NCI-H2196 (cell line): ENCODE measurements at regions not wholly inside any gene's neighbourhood (a gene's known extent, or its start where the extent isn't known, plus 50 kb on each side); places are given as distances from the start of the nearest gene placed in this dataset.

Experiments used
- DNase-seq: peaks from one replicate; lab custom pipeline; 2025; ENCODE audit not compliant: unreplicated experiment; lab: John Stamatoyannopoulos, UW

DNA sequence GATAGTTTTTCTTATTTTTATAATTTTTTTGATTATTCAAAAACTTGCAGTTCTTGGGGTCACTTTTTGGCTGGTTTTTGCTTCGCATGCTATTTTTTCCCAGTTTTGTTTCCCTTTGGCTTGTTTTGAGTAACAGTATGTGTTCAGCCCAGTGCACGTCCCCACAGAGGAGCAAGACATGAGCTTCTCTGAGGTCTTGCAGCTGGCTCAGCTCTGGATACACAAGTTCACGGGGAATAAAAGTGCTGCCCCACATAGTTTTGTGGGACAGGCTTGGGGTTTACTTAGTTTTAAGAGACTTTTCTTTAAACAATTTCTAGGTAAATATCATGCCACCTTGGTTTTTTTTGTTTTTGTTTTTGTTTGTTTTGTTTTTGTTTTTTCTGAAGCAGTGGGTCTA is 297.8 kb upstream of the IRX1 start:
- no peak for DNase-seq

DNA sequence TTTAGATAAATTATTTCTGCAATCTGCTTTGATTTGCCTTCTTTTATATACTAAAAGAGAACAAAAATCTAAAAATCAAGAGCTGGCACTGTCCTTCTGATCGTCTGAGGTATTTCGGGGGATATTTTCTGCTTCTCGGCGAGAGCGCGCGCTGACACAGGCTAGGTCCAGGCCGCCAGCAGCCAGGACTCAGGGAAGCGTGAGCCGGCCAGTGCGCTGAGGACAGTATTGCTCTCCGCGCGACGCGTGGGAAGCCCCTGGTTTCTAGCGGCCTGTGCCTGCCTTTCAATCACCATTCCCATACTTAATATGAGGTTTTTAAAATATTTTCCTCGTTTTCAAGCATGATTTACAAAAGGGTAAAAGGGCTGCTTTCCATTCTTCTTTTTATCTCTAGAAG is 307.3 kb upstream of the IRX1 start:
- DNase-seq: no peak

DNA sequence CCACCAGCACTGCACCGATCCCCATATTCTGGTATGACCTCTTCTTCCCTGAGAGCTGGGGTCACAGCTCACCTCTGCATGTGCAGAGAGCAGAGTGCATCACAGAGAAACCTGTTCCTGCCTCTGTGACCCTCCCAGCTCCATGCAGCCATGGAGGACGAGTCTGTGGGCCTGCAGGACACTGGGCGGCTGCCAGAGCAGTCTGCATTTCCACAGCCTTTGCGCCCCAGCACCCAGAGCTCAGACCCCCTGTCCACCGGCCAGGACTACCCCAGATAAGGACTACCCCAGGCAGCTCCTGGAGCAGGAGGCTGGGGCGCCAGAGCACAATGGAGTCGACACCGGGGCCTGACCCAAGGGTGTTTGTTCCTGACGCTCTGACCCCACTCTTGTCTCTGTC is 308.1 kb upstream of the IRX1 start:
- no peak for DNase-seq

DNA sequence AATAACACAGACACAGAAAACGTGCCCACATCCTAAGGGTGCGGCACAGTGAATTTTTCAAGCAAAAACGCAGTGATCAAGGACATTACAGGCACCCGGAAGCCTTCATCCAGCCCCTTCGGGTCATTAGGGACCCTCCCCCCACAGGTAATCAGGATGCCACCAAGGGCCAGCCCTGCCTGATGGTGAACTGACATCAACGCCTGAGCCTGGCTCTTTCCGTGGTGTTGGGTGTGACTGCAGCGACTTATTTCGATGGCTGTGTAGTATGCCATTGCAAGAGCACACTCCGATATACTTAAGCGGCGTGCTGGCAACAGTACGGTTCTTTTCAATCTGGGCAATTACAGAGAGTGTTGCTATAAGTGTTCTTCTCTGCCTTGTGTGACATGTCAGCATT is 310.0 kb upstream of the IRX1 start:
- DNase-seq: no peak

DNA sequence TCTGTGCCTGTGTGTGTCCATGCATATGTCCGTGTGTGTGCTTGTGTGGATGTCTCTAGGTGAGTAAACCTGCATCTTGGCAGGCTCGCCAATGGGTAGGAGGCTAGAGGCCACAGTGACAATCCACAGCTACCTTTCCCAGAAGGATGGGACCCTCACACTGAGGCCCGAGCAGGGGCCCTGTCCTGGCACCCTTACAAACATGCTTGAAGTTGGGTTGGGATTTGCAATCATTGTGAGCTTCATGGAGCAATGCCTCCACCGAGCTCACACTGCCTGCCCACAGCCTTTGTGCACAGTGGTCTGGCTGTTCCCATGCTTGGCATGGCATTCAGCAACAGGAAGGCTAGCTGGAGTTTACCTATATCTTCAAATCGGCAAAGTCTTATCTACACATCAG is 311.1 kb upstream of the IRX1 start:
- no peak for DNase-seq

DNA sequence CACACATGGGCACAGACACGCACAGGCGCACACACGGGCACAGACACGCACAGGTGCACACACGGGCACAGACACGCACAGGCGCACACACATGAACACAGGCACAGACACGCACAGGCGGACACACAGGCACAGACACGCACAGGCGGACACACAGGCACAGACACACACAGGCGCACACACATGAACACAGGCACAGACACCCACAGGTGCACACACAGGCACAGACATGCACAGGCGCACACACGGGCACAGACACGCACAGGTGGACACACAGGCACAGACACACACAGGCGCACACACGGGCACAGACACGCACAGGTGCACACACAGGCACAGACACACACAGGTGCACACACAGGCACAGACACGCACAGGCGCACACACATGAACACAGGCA is 312.8 kb upstream of the IRX1 start:
- DNase-seq: no peak

DNA sequence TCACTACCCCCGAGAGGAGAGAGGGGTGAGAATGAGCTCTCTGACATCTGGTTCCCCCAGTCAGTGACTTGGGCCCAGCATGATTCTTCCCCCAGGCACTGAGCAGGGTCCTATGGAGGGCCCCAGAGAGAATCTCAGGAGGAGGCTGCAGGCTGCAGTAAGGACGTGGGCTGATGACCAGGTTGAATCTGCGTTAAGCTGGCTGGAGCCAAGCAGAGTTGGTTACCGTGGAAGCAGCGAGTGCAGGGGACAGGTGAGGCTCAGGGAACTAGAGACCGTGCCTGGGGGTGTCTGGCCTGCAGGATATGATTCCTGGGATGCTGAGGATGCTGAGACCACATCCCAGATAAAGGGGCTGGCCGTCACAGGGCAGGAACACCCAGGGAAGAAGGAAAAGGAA is 314.3 kb upstream of the IRX1 start:
- no peak for DNase-seq

DNA sequence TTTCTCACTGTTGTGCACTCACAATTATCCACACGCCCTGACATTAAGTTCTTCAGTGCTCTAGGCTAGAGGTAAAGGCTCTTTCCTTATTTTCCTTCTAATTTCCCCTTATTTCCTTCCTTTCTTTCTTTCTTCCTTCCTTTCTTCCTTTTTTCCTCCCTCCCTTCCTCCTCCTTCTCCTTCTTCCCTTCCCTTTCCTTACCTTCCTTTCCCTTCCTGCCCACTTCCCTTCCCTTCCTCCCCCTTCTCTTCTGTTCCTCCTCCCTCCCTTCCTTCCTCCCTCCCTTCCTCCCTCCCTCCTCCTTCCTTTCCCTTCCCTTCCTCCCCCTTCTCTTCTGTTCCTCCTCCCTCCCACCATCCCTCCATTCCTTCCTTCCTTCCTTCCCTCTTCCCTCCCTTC is 317.0 kb upstream of the IRX1 start:
- DNase-seq: no peak

DNA sequence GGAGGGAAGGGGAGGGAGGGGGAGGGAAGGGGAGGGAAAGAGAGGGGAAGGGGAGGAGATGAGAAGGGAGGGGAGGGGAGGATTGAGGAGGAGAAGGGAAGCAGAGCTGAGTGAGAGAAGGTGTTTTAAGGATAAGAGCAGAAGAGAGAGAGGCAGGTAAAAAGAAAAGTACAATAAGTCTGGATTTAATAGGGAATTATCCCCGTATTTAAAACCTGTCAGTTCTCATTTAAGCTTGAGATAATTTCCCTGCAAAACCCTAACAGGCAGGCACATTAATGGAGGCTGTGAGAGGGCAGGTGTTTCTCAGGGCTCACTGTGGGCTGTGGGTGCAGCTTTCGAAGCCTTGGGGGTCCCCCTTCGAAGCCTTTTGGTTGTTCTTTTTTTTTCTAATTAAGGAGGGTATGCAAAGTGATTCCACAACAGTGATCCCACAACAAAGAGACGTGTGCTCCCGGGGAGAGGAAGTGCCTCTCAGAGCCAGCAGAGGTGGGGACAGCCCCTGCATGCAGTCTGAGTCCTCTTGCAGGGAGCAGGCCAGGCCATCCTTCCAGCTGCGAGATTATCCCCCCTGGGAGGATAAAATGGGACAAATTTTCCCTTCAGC is 317.9 kb upstream of the IRX1 start:
- DNase-seq: no peak

DNA sequence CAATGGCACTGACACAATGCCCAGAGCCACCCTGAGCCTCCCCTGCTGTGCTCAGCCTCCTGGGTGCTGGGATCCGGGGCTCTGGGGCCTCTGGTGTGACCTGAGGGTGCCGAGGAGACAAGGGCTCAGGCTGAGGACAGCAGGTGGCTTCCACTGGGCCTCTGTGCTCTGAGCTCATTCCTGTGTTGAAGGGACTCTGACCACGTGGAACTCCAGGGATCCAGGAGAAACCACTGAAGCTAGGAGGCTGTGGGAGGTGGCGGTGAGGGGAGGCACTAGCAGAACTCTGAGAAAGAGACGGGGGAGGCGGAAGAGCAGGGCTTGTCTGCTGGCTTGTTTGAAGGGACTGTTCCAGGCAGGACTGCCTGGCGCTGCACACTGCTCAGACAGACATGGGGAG is 318.7 kb upstream of the IRX1 start:
- no peak for DNase-seq

DNA sequence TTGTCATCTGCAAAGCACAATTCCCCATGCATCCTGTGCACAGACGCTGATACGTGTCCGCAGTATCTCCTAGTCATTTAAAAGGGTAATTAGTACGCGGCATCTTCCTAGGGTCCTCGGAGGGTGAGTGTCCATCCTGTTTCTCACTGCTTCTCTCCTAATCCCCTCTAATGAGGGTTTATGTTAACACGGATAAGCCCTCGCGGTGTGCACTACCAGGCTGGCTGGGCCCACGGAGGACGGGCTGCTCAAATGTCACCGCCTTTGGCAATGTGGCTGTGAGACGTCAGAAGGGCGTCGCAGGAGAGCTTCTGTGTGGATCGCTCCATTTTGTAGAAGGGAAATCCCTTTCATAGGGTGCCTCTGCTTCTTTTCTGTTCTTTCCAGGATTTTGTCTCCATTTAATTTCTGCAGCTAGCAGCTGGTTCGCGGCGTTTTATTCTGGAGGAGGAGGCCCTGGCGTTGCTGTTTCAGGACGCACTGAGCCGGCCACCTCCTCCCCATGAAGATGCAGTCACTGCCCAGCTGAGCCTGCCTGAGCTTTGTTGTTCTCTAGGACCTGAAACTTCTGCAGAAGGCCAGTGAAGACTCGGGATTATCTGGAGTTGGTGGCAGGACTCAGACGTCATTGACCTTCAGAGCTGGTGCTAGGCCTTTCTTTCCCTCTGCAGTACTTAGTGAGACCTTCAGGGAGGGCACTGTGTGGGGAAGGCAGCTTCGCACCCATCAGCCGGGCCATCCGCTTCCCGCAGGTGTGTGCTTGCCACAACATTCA is 326.1 kb upstream of the IRX1 start:
- no peak for DNase-seq

DNA sequence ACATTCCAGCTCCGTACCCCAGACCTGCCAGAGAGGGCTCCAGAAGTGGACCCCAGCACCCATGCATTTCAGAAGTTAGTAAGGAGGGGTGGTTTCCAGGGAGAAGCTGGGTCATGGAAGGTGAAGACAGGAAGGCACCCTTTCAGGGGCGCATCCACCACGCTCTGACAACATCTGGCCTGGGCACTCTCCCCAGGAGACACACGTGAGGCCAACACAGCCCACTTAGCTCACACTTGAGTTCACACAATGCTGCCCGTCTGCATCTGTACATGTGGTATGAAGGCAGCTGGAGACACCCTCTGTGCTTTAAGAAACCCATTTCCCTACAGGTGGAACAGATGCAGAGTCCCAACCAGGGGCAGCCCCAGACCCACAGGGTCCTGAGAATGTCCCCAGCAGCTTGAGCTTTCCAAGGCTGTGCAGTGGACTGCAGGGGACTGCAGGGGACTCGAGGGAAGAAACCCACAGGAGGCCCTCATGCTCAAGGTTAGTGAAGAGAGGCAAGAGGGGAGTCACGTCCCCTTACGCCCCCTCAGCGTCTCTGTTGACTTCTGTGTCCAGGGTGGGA is 326.8 kb upstream of the IRX1 start:
- DNase-seq: no peak

DNA sequence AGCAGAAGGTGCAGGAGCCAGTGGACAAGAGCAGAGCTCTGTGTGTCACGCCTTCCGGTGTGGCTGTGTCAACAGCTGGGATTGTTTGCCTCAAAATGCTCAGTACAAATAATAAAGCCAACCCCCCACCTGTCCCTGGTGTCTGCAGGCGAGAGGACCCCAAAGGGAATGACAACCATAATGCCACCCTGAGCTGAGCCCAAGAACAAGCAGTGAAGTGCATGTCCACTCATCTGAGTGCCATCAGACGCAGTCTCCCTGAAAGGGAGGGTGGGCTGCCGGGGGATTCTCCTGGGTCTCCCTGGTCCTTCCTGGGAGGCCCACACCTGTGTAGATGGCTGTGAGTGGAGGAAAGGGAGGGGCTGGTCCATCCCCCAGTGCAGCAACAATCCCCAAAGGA is 328.8 kb upstream of the IRX1 start:
- no peak for DNase-seq

DNA sequence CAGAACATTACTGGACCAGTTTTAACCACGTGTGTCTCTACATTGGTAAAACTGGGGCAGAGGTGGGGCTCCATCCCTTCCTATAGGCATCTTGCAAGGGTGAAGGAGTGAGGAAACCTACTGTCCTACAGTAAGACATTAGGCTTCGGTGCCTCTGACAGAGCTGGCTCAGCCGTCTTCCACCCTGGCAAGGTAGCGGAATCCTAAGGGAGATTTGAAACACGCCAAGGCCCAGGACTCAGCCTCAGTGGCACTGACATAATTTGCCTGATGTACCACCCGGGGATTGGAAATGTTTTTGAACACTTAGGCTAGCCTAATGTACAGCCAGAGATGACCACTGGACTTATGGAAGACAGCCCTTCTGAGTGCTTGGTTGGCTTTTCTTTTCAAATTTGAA is 329.7 kb upstream of the IRX1 start:
- DNase-seq: no peak

DNA sequence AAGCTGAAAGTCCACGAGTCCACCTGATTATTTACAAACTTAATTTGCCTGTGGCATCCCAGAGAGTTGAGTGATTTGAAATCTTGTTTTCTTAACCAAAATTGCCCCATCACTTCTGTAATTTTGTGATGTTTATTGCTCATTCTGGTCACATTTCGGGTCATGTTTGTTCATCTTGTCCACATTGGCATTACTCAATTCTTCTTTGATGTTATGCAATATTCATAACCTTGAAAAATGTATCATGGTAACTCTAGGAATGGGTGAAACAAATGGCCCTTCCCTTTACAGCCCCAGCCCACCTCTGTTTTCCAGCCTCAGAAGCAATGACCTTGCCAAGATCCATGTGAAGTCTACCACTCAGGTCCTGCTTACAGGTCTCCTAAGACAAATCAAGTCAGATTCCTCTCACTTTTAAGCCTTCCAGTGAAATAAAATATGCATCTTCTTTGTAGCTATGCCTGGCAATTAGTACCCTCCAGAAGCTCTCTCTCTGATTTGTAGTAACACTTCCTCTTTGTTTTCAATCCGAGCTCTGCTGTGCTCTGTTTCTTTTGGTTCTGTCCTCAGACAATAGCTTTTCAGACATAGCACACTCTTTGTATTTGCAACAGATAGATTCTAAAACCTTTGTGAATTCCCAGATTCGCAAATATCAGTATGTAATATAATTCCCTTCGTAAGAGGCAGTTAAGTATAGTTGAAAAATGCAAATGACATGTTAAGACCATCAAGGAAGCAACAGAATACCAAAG is 330.3 kb upstream of the IRX1 start:
- DNase-seq: no peak

DNA sequence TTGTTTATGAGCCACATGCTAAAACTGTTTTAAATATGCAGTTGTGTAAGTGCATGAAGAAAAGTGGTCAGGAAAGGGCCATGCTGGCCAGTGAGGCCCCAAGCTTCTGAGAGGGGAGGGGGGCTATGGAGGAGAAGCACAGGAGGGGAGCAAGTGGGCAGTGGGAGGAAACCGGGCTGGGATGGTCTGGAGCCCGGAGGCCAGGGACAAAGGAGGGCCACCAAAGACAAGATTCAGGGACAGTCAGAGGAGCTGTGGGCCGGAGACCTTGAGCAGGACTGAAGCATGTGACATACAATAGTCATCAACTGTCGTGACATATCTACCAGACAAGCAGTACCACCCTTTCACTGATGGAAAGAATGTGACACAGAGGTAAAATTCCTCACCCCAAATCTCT is 333.2 kb upstream of the IRX1 start:
- DNase-seq: no peak

DNA sequence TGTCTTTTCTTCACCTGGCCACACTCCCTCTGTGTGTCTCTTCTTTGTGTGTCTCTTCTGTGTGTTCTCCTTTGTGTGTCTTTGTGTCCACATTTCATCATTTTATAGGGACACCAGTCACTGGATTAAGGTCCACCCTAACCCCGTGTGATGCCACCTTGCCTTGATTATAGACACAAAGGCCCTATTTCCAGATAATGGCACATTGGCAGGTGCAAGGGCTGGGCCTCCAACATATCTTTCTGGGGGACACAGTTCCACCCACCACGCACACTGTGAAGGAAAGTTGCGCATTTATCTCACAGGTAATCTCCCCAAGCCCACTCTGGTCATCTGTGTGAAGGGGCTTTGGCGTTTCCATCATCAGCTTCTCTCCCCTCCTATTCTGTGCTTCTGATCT is 334.6 kb upstream of the IRX1 start:
- DNase-seq: no peak

DNA sequence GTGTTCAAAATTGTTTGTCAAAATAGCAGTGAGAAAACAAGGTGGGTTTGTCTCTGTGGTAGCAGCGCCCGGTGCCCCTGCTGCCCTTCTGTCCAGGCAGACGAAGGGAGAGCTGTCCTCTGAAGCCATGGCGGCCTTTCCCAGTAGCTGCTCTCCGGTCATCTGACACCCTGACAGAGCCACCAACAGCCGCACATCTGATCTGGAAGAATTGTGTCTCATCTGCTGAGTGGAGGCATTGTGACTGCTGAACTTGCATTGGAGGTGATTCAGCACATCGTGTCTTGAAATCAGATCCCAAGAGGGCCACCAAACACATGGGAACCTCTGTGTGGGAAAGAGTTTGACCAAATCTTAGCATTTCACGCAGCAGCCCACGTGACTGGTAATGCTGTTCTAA is 337.6 kb upstream of the IRX1 start:
- DNase-seq: no peak

DNA sequence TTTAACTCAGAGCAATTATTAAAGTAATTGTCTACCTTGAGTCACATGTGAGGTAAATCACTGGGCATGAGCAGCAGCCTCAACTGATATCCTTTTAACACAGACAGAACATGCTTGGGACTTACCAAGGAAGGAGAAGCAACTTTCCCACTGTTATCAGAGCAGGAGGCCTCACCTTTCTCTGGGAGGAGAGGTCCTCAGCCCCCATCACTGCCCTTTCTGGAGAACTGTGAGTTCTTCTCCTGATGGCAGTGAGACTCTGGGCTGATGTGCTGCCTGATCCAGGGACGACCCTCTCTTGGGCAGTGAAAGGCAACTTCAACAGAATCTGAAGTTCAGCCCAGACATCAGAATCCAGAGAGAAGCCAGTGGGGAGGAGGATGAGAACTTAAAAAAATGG is 343.4 kb upstream of the IRX1 start:
- DNase-seq: no peak

DNA sequence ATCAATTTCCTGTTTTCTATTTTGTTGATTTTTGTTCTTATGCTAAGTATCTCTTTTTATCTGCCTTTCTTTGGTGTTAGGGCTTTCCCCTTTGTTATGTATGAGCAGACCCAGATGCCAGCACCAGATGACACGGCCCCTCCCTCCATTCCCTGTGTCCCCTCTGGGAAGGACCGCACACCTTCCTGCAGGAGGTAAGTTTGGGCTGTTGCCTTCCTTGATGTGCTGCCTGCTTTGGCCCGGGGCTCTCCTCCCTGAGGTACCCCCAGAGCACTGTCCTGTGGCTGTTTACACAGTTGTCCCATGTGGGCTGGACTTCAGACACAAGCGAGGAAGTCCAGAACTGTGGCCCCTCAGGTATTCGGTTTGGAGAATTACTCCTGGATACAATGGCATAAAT is 343.8 kb upstream of the IRX1 start:
- DNase-seq: no peak

DNA sequence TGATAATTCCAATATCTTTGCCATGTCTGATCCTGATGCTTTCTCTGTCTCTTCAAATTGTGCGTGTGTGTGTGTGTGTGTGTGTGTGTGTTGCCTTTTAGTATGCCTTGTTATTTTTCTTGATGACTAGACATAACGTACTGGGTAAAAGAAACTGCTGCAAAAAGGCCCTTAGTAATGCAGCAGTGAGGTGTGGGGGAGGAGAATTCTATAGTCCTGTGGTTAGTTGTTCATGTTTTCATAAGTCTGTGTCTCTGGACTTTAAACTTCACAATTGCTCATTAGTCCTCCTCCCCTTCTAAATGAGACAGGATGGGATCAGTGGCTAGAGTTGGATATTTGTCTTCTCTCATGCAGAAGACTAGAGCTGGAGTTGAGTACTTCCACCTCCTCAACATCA is 346.2 kb upstream of the IRX1 start:
- DNase-seq: no peak

DNA sequence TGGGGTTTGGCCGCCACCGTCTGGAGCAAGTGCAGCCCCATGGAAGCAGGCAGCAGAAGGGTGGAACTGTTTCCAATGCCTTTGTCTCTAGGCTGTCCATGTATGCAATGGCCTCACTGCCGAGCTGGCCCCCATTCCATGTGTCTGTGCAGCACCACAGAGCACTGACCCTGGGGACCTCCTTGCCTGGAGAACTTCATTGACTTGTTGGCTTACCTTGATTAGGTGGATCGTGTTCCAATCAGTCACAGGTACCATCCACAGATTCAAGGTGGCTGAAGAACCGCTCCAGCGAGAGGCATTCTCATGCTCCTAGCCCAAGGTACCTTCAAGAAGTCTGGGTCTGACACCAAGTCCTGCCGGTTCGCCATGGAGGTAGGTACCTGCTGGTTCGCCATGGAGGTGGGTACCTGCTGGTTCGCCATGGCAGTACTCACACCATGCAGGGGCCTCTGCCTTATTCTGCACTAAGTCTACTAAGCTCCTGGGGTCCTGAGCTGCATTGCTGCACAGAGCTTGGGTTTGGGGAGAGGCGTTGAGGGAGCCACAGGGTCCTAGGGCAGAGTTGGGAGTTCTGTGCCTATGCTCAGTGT is 358.3 kb upstream of the IRX1 start:
- DNase-seq: no peak
